Neural cell (in vitro differentiated cells): ENCODE measurements at regions not wholly inside any gene's neighbourhood (a gene's known extent, or its start where the extent isn't known, plus 50 kb on each side); places are given as distances from the start of the nearest gene placed in this dataset.

Source experiments
- H2AFZ ChIP-seq: fragments of 200-600, 300-800 bp; sonication (generic), shearing (Covaris generic); 2 replicates; pipeline ENCODE4 v1.6.0; 2014; ENCODE audit warnings: low read depth, mild to moderate bottlenecking, antibody characterized with exemption, low read length, moderate library complexity
- H3F3A ChIP-seq: fragments of 200-600 bp; shearing (Covaris generic); 2 replicates; pipeline ENCODE4 v1.6.1; 2016; ENCODE audit warnings: mild to moderate bottlenecking, moderate library complexity, mixed read lengths, antibody characterized with exemption, low read length; ENCODE audit not compliant: insufficient read depth, poor library complexity, severe bottlenecking
- H3K27ac ChIP-seq: fragments of 200-600, 300-800 bp; sonication (generic), shearing (Covaris generic); 2 replicates; pipeline ENCODE4 v1.5.1; 2014; ENCODE audit warnings: mild to moderate bottlenecking, low read length, moderate library complexity
- H3K27me3 ChIP-seq: fragments of 300-800, 200-600 bp; sonication (generic), shearing (Covaris generic); 2 replicates; pipeline ENCODE4 v1.6.0; 2014; ENCODE audit warnings: mild to moderate bottlenecking, low read depth, low read length, moderate library complexity; ENCODE audit not compliant: insufficient read depth
- H3K36me3 ChIP-seq: fragments of 300-800, 200-600 bp; sonication (generic), shearing (Covaris generic); 2 replicates; pipeline ENCODE4 v1.5.1; 2014; ENCODE audit warnings: mild to moderate bottlenecking, antibody characterized with exemption, low read length, moderate library complexity; ENCODE audit not compliant: insufficient read depth
- H3K4me2 ChIP-seq: fragments of 300-800, 200-600 bp; sonication (generic), shearing (Covaris generic); 2 replicates; pipeline ENCODE4 v1.6.0; 2014; ENCODE audit warnings: mild to moderate bottlenecking, low read length
- H3K4me3 ChIP-seq: fragments of 300-800, 200-600 bp; sonication (generic), shearing (Covaris generic); 2 replicates; pipeline ENCODE4 v1.5.1; 2014; ENCODE audit warnings: mild to moderate bottlenecking, low read length, moderate library complexity
- H3K79me2 ChIP-seq: fragments of 200-600 bp; shearing (Covaris generic); replicated peaks from 2 replicates; pipeline ENCODE4 v1.6.0; 2014; ENCODE audit warnings: mild to moderate bottlenecking, low read length, moderate library complexity; ENCODE audit not compliant: insufficient read depth
- H3K9ac ChIP-seq: fragments of 300-800, 200-600 bp; sonication (generic), shearing (Covaris generic); 2 replicates; pipeline ENCODE4 v1.6.1; 2016; ENCODE audit warnings: mild to moderate bottlenecking, low read length, mixed read lengths
- H3K9me2 ChIP-seq: fragments of 200-600 bp; shearing (Covaris generic); 2 replicates; pipeline ENCODE4 v1.6.1; 2016; ENCODE audit warnings: mild to moderate bottlenecking, low read length, mixed read lengths; ENCODE audit not compliant: insufficient read depth
- H3K9me3 ChIP-seq: fragments of 200-600, 300-800 bp; sonication (generic), shearing (Covaris generic); 2 replicates; pipeline ENCODE4 v1.6.1; 2016; ENCODE audit warnings: mild to moderate bottlenecking, mixed run types, low read length, moderate library complexity, mixed read lengths
- H4K20me1 ChIP-seq: fragments of 200-600 bp; shearing (Covaris generic); 2 replicates; pipeline ENCODE4 v1.6.1; 2016; ENCODE audit warnings: mild to moderate bottlenecking, mixed run types; ENCODE audit not compliant: insufficient read depth
- CTCF ChIP-seq: fragments of 450-650 bp; IDR thresholded peaks from 2 replicates; pipeline ENCODE4 v1.5.1; 2014; ENCODE audit warnings: antibody characterized with exemption, mild to moderate bottlenecking, moderate library complexity; ENCODE audit not compliant: poor library complexity, severe bottlenecking
- EP300 ChIP-seq: fragments of 450-650 bp; conservative IDR thresholded peaks from 2 replicates; pipeline ENCODE4 v1.6.1; 2014; ENCODE audit warnings: antibody characterized with exemption, mild to moderate bottlenecking, moderate library complexity; ENCODE audit not compliant: poor library complexity, severe bottlenecking
- EZH2 ChIP-seq: fragments of 200-600, 300-800 bp; shearing (Covaris generic), sonication (generic); IDR thresholded peaks from 2 replicates; pipeline ENCODE4 v1.6.1; 2014; ENCODE audit warnings: antibody characterized with exemption, low read length, borderline replicate concordance, mild to moderate bottlenecking; ENCODE audit not compliant: insufficient read depth, poor library complexity, severe bottlenecking
- MXI1 ChIP-seq: fragments of 450-650 bp; conservative IDR thresholded peaks from 2 replicates; pipeline ENCODE4 v1.6.1; 2014; ENCODE audit warnings: antibody characterized with exemption, mild to moderate bottlenecking; ENCODE audit not compliant: poor library complexity, severe bottlenecking
- POLR2AphosphoS5 ChIP-seq: IDR thresholded peaks from 2 replicates; pipeline ENCODE4 v1.6.1; 2012
- RAD21 ChIP-seq: fragments of 450-650 bp; conservative IDR thresholded peaks from 2 replicates; pipeline ENCODE4 v1.6.1; 2014; ENCODE audit warnings: antibody characterized with exemption, mild to moderate bottlenecking, moderate library complexity
- REST ChIP-seq: IDR thresholded peaks from 2 replicates; pipeline ENCODE4 v1.6.1; 2012; ENCODE audit warnings: borderline replicate concordance
- SMC3 ChIP-seq: fragments of 450-650 bp; conservative IDR thresholded peaks from 2 replicates; pipeline ENCODE4 v1.6.1; 2014; ENCODE audit warnings: antibody characterized with exemption, mild to moderate bottlenecking, moderate library complexity; ENCODE audit not compliant: poor library complexity
- TAF1 ChIP-seq: IDR thresholded peaks from 2 replicates; pipeline ENCODE4 v1.6.1; 2012; ENCODE audit warnings: low read depth

GRCh38 chr7:142337054-142338001, 79.5 kb upstream of the PRSS58 start:
- Histone ChIP-seq H3F3A (no peaks in the 10 kb centered on the region), H3K9me3 (no peaks in the 10 kb centered on the region), H3K9me2 (no peaks in the 10 kb centered on the region), H3K4me3 (no peak overlapping the region), H3K27ac (no peak overlapping the region), H2AFZ (no peak overlapping the region), H3K36me3 (no peaks in the 10 kb centered on the region), H4K20me1 (no peaks in the 10 kb centered on the region), H3K9ac (no peak overlapping the region), H3K4me2 (no peak overlapping the region), H3K79me2 (no peaks in the 10 kb centered on the region), H3K27me3 (no peaks in the 10 kb centered on the region)
- TF ChIP-seq EZH2 = no peak
- no peak for TF ChIP-seq CTCF
- TF ChIP-seq MXI1 = no peak
- no peak for TF ChIP-seq POLR2AphosphoS5
- TF ChIP-seq REST = no peak
- TF ChIP-seq TAF1 = no peak
- TF ChIP-seq SMC3 = no peak
- TF ChIP-seq RAD21 = no peak
- no peak for TF ChIP-seq EP300

GRCh38 chr7:142334806-142335205, 76.9 kb upstream of the PRSS58 start:
- TF ChIP-seq CTCF = no peak
- TF ChIP-seq REST = no peak
- no peak for TF ChIP-seq TAF1
- no peak for TF ChIP-seq POLR2AphosphoS5
- Histone ChIP-seq H3K36me3 (no peaks in the 10 kb centered on the region), H3K4me2 (no peak overlapping the region), H3K9me2 (no peaks in the 10 kb centered on the region), H3F3A (no peaks in the 10 kb centered on the region), H3K4me3 (no peak overlapping the region), H3K27ac (no peak overlapping the region), H3K9ac (no peak overlapping the region), H3K9me3 (no peaks in the 10 kb centered on the region), H3K27me3 (no peaks in the 10 kb centered on the region), H4K20me1 (no peaks in the 10 kb centered on the region), H2AFZ (no peak overlapping the region), H3K79me2 (no peaks in the 10 kb centered on the region)
